Renal pelvis (tissue), 1 donor: ENCODE measurements at regions not wholly inside any gene's neighbourhood (a gene's known extent, or its start where the extent isn't known, plus 50 kb on each side); places are given as distances from the start of the nearest gene placed in this dataset.
"Not testable (repeated sequence)": the region's sequence is repeated elsewhere in the genome, so short reads cannot be mapped to it uniquely, and the experiment has no call there.

Experiments
- DNase-seq: peaks from one replicate; pipeline ENCODE4 v3.0.0-alpha.2; 2013

DNA sequence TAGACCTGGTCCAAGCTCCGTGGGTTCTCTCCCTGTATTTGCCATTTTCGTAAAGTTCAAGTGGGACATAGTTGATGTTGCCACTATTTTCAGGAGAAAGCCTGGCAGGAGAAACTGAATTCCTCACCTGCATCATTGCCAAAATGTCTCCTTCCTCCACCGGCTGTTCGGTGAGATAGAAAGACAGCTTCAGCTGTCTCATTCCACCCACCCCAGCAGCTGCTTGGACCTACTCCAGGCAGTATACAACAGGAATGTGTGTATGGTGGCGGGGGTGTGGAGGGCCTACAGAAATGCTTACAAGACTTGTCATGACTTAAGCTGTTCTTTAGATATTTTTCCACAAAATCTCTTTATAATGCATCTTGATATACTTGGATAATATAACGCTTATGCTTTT, 132.7 kb upstream of the RAP2B start:
- DNase-seq: no peak

DNA sequence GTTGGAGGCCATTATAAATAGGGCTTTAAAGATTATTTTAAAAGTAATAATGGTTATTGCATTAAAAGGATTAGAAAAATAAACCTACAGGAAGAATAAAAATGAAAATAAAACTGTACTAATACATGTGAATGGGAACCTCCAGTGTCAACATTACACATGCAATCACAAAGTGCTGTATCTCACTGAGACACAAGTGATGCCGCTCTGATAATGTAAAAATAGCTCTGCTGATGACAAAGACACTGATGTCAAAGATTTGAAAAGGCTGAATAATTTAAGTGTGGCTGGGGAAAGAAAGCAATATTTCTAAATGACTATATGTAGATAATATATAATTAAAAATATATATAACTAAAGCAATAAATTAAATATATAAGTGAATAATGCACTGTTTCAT, 129.1 kb upstream of the RAP2B start:
- DNase-seq: no peak

DNA sequence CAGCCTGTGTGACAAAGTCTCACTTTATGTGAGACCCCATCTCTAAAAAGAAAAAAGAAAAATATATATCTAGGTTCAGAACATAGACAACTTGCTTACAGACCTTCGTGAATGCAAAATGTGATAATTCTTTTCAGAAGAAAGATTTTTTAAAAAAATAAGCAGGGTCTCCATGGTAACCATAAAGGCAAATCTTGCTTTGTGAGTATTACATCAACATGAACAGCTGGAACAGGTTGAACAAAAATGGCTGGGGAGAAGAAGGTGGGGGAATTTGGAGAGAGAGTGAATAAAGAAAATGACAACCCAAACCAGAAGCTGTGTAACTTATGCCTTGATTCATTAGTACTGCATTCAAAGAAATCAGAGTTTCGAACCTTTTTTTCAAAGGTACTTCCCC, 125.2 kb upstream of the RAP2B start:
- no peak for DNase-seq

DNA sequence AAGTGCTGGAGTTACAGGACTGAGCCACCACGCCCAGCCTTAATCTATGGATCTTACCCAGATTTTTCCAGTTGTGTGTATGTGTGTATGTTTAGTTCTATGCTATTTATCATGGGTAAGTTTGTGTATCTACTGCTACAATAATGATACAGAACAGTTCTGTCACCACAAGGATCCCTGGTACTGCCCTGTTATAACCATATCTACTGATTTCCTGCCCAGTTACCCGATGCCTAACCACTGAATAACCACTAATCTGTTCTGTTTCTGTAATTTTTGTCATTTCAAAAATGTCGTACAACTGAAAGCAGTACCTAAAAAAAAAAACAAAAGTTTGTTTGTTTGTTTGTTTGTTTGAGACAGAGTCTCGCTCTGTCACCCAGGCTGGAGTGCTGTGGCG, 123.7 kb upstream of the RAP2B start:
- no peak for DNase-seq

DNA sequence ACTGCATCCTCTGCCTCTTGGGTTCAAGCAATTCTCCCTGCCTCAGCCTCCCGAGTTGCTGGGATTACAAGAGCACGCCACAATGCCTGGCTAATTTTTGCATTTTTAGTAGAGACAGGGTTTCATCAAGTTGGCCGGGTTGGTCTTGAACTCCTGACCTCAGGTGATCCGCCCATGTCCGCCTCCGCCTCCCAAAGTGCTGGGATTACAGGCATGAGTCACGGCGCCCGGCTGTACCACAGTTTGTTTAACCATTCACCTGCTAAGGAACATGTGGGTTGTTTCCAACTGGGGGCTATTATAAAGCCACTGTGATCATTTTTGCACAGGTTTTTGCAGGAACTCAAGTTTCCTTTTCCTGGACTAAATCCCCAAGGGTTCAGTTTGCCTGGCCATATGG, 123.2 kb upstream of the RAP2B start:
- no peak for DNase-seq

DNA sequence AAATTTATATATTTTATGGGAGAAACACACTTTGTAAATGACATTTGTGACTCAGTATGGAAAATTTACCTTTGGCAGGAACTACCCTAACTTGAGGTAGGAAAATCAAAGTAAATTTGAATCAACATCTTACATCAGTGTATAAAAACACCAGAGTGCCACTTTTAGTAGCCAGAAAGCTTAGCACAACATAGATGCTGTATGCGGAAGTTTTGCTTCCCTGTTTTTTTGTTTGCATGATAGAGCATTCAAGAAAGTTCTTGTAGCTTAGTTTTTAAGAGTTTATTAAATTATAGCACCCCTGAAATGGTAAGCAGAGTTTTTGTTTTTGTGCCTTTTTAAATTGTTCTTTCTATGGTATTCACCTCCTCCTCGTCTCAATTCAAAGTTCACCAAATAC, 120.8 kb upstream of the RAP2B start:
- no peak for DNase-seq

DNA sequence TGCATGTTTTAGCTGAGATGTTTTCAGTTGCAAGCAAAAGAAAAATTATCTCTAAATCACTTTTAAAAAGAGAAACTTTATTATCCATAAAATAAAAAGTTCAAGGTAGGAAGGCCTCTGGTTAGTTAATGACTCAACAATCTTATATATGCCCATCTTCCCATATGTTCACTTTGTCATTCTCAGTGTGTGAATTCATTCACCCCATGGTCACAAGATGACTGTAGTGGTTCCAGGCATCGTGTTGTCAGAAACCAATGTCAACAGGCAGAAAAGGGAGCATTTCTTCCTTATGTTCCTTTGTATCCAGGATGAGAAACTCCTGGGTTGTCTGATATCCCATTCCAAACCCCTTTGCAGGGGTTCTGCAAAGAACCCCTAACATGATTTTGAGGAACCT, 119.9 kb upstream of the RAP2B start:
- DNase-seq: no peak

DNA sequence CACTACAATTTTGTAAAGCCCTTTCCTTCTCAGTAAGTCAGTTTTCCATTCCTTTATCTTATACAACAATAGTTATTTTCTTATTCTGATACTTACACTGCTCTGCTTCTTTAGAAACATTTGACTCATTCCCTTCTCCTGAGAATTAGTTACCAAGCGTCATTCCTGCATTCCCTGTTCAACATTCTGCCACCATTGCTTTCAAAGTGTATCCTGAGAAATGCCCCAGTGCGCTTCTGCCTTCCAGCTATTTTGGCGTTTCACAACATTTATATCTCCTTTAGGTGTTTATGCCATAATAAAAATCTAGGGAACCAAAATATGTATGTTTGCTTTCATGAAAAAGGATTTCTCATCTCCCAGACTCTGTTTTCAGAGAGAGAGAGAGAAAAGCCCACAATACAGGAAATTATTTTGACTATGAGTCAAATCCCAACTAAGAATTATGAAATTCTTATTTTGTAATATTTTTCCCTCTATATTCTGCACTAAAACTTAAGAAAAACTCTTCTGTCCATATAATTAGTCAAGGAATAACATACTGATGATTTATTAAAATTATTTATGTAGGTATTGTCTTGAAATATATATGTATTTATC, 118.2 kb upstream of the RAP2B start:
- DNase-seq: no peak

DNA sequence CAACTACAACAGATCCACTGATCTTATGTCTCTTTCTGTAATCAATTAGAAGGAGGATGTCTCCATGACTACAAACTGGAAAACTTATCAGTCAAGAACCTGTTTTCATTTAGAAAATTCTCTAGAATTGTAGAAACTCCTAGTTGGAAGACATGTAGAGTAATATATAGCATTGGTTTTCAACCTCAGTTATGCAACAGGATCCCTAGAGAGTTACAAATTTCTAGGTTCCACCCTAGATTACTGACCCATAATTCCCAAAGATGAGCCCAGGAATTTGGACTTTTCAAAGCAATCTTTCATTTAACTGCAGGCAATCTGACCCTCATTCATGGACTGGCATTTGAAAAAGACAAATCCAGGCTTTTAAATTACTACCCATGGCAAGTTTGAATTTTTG, 116.9 kb upstream of the RAP2B start:
- DNase-seq: no peak

DNA sequence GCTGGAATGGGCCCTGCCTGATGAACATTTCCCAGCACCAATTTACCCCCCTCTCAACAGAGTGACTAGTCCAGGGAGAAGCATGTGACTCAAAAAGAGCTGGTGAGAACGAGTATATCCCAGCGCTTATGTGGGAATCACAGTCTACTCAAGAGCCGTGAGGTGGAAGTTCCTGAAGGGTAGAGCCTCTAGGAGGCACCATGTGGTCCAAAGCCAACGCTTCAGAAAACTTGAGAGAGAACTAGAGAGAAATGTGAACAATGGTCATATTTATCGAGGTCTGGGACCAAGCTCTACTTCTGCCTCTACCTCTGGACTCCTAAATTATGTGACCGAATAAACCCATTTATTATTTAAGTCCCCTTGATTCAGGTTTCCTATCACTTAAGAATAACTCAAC, 111.0 kb upstream of the RAP2B start:
- no peak for DNase-seq

DNA sequence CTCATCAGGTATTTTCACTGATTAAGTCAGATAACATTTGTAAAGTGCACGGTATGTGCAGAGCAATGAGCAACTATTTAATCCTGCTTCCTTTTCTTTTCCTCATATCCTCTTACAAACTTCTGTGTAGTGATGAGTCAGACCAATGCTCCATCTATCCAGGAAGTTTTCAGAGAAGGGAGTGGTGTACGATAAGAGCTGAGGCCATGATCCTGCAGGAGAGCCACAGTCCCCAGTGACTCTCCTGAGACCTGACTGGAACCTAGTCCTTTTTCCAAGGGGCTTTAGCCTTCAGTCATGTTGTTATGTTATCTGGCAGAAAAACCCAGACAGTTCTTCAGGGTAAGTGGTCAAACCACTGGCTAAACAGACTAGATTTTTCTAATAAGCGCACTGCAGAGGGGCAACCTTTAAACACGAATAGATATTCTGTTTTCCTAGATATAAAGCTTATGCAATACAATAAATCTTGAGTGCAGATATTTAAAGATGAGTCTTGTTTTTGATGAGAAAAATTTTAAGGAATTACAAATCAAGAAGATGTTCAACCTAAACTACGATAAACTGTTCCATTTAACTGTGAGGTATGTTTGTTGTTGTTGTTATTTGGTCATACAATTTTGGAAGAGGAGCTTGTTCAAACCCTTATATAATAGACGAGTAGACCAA, 110.5 kb upstream of the RAP2B start:
- no peak for DNase-seq

DNA sequence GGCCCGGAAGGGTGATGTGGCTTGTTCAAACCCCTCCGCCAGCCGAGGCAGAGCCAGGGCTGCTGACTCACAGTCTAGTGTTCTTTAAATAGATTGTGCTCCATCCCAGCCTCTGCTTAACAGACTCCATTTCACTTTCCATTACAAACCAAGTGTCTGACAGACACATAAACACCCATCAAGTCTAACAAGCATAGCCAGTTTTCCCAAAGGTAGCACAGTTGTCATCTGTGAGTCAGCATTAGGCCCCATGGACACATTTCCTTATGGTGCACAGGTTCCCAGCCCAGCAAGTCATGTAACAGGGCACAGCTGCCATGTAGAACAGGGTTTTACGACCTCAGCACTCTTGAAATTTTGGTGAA, 109.9 kb upstream of the RAP2B start:
- DNase-seq: no peak

DNA sequence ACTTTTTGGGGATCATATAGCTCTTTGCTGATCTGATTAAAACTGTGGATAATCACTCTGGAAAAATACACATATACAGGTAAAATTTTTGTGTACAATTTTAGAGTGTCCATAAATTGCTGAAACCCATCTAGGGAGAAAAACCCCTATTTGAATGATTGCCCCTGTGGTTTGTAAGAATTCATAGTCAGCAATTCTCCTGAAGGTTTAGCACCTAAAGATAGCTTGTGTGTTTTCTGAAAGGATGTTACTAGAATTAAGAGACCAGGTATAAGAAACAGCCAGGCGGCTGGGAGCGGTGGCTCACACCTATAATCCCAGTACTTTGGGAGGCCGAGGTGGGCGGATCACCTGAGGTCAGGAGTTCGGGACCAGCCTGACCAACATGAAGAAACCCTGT, 106.8 kb upstream of the RAP2B start:
- no peak for DNase-seq

DNA sequence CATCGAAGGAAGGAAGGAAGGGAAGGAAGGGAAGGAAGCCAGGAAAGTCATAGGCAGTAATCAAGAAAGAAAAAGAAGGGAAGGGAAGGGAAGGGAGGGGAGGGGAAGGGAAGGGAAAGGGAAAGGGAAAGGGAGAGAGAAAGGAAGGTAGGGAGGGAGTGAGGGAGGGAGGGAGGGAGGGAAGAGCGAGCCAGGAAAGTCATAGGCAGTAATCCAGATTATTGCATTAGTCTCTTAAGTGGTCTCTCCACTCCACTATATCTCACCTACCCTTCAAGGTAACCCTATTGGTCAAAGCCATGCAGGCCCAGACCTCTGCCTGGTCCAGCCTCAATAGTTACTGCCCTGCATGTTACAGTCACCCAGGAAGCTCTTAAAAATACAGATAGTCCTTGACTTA, 106.2 kb upstream of the RAP2B start:
- no peak for DNase-seq

DNA sequence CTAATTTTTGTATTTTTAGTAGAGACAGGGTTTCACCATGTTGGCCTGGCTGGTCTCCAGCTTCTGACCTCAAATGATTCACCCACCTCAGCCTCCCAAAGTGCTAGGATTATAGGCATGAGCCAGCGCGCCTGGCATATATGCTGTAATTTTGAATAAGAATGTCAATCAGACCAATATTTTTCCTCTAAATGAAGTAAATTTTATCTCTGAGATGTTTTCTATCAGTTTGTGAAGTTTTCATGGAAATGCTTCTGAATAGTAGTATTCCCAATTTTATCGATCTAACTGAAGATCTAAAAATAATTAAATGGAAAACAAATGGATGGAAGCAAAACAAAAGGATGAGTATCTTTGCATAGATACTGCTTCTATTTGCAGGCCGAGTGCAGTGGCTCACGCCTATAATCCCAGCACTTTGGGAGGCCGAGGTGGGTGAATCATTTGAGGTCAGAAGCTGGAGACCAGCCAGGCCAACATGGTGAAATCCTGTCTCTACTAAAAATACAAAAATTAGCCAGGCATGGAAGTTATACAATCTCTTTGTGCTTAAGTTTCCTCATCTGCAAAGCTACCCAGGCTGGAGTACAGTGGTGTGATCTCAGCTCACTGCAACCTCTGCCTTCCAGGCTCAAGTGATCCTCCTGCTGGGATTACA, 103.9 kb upstream of the RAP2B start:
- not testable (repeated sequence) for DNase-seq

DNA sequence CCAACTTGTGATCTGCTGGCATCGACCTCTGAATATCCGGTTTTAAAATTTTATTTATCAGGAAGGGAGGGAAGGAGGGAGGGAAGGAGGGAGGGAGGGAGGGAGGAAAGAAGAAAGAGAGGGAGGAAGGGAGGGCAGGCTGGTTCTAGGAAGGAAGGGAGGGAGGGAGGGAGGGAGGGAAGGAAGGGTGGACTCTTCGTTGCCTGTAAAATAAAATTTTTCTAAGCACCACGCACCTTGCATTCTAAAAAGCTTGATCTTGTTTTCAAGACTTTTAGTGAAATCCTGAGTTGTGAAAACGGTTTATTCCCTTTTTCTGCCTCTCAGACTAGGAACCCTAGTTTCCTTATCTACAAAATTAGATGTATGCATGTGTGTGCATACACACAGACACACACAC, 101.7 kb upstream of the RAP2B start:
- no peak for DNase-seq

DNA sequence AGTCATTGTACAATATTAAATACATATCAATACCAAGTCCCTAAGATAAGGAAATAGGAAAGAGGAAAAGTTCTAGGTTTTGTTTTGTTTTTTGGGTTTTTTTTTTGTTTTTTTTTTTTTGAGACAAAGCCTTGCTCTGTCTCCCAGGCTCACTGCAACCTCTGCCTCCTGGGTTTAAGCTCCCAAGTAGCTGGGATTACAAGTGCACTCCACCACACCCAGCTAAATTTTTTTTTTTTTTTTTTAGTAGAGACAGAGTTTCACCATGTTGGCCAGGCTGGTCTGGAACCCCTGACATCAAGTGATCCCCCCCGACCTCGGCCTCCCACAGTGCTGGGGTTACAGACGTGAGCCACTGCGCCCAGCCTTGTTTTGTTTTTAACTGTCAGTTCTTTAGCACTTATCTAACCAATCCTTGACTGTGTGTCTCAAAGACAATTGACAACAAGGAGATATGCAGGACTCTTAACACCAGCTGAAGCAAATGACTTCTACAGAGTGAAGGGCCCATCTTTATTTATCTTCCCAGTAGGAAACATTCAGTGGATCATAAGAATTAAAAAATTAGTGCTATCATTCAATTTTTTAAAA, 100.0 kb upstream of the RAP2B start:
- DNase-seq: no peak

DNA sequence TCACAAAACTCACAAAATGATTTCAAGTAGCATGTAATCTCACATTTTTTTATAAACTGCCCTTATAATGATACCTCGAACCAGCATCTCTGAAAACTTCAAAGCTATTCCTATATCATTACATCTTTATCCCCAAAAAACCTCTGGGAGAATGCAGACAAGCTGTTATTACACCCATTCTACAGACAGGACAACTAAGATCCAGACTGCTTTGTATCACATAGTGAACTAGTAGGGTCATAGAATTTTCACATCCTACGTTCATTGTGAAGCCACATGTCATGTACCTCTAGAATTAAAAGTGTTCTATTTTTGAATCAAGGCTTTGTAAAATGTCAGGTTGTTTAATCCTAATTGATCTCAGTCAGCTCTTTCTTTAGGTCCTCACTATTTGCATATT, 98.7 kb upstream of the RAP2B start:
- DNase-seq: no peak

DNA sequence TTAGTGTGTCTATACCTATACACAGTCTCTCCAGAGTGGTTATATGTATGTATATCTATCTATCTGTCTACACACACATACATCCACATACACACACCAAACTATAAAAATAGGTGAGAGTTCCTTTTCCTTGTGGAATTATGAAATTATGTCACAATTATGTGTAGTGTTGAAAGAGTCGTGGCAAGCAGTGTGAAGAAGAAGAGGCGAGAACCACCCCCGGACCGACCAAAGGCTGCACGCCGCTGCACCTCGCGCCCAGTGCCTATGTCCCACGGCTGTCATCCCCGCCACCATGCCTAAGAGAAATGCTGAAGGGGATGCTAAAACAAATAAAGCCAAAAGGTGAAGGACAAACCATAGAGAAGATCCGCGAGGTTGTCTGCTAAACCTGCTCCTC, 95.0 kb upstream of the RAP2B start:
- no peak for DNase-seq

DNA sequence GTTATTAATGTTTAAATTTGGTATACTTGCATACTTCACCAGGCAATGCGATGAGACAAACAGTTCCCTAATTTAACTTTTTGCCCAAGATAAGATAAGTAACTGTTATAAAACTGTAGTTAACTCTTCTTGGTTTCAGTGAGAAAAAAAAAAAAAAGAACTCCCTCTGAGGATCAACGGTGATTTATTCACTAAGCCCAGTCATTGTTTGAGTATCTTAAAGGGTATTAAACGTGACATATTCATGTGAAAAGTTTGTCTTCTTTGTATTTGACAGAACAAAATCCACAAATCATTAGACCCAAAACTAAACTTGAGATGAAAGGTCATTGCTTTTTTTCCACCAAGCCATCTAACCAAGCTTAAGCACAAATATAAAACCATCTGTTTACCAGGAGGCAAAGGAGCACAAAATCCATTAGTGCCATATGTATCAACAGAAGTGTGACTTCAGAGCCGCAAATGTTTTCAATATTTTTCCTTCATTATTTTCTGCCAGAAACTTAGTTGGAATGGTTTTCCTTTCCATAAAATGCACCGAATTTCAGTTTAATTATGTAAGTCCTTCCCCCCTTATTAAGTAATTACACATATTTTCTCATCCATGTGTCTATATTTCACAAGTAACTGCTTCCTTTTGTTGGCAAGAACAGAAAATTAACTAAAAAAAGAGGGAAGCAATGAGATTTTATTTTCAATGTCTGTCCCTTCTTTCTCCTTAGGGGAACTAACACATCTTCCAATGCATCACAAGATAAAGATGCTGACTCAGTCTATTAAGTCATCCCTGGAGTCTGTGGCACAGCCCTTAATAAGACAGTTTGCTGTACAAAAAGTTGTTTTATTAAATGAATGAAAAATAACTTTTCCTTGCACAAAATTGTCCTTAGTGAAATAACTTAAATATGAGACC, 92.2 kb upstream of the RAP2B start:
- DNase-seq: no peak

DNA sequence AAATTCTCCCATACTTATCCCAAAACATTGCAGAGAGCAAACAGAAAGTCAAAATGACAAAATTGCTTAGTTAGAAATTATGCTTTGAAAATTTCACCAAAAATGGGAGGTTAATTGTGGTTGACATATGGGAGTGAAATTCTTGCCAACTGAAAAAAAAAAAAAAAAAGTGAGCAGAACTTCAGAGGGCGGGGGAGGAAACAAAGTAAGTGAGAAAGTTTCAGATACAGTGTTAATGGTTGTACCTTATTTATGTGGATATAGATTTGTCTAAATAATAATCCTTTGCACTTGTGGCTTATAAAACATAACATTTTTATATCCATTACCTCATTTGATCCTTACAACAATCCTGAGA, 91.5 kb upstream of the RAP2B start:
- no peak for DNase-seq

DNA sequence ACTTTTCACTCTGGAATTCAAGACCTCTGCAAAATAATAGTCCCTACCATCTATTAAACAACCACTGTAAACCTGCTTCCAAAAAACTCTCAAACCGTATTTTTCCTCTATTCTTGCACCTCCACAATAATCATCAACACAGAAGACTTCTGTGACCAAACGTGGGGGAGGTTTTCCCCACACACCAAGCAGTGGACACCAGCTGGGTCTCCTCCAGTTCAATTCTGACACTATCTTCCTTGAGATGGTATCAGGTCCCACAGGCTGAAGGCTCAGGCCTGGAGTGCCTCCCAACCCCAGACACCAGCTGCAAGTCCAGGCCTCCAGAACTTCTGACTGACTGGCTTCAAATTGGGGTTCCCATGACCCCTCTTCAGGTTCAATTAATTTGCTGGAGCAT, 89.6 kb upstream of the RAP2B start:
- DNase-seq: no peak

DNA sequence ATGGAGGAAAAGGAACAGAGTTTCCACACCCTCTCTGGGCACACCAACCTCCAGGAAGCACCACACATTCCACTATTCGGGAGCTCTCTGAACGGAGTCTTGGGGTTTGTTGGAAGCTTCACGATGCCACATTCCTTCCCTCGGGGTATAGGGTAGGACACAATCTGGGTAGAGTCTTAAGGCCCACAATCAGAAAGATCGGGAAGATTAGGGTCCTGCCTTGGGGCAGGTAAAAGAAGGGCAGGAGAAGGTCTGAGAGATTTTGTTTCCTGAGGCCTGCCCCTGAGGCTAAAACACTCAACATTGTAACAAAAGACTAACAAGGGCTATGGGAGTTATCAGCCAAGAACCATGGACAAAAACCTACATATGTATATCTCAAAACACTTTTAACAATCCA, 89.2 kb upstream of the RAP2B start:
- no peak for DNase-seq
